ENCODE measurements at regions not wholly inside any gene's neighbourhood (a gene's known extent, or its start where the extent isn't known, plus 50 kb on each side); places are given as distances from the start of the nearest gene placed in this dataset.

- TF ChIP-seq PRDM10 (tag by site-specific recombination; IDR thresholded peaks at IDR 0.05), result no peak
- TF ChIP-seq, protein P1, sequence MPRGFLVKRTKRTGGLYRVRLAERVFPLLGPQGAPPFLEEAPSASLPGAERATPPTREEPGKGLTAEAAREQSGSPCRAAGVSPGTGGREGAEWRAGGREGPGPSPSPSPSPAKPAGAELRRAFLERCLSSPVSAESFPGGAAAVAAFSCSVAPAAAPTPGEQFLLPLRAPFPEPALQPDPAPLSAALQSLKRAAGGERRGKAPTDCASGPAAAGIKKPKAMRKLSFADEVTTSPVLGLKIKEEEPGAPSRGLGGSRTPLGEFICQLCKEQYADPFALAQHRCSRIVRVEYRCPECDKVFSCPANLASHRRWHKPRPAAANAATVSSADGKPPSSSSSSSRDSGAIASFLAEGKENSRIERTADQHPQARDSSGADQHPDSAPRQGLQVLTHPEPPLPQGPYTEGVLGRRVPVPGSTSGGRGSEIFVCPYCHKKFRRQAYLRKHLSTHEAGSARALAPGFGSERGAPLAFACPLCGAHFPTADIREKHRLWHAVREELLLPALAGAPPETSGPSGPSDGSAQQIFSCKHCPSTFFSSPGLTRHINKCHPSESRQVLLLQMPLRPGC (tag by site-specific recombination; IDR thresholded peaks at IDR 0.05), result no peak
Measured at GRCh38 chrX:131745942-131746489, 202.1 kb downstream of the OR13H1 start (continued).

- Histone ChIP-seq H3K4me3 (ENCODE audit: low read depth, low read length) (peak overlapping the region; percentile 39), H3K9me3 (ENCODE audit: control insufficient read depth, insufficient read depth, low read depth, low read length) (no peaks in the 10 kb centered on the region), H3K27ac (ENCODE audit: extremely low read depth, low read depth, low read length) (peak overlapping the region; percentile 90), H3K4me1 (ENCODE audit: control insufficient read depth, insufficient read depth, low read length) (peaks cover 3% of the 10 kb centered on the region; the same call in 1 of the 2 replicates), H3K36me3 (ENCODE audit: control insufficient read depth in 2 of 2, insufficient read depth in 1 of 2, low read length in 2 of 2) (peaks cover 4 to 55% of the 10 kb centered on the region in 2 experiments; a peak in 2 of 3 replicates)
- POLR2A ChIA-PET, result interaction anchor here (1.0 to 2.1 kb wide), 3 partner anchors 17 to 42 kb away, joined by 3 to 11 read pairs (median 3); no protein-coding TSS in a partner anchor
- CTCF ChIA-PET, result interaction anchor here (0.6 to 2.2 kb wide), 17 partner anchors 14 to 1682 kb away, joined by 3 to 12 read pairs (median 3); no protein-coding TSS in a partner anchor
- TF ChIP-seq HOXC10 (CRISPR knock-in tag; IDR thresholded peaks at IDR 0.05) (no peak), GLIS2 (tag by site-specific recombination; IDR thresholded peaks at IDR 0.05) (peak; percentile 42; the same call in 1 of the 2 replicates), ZNF501 (tag by site-specific recombination; IDR thresholded peaks at IDR 0.05) (no peak), ZFP69B (tag by site-specific recombination; IDR thresholded peaks at IDR 0.05) (no peak), ZBTB20 (tag by site-specific recombination; IDR thresholded peaks at IDR 0.05) (no peak), ZFP37 (tag by site-specific recombination; IDR thresholded peaks at IDR 0.05) (no peak), YY1 (tag by site-specific recombination; IDR thresholded peaks at IDR 0.05) (peak; percentile 76), ZBTB11 (tag by site-specific recombination; conservative IDR thresholded peaks at IDR 0.05; ENCODE audit: low read depth) (no peak; the same call in 1 of the 2 replicates), ZXDB (tag by site-specific recombination; IDR thresholded peaks at IDR 0.05) (peak; percentile 25), KLF10 (tag by site-specific recombination; IDR thresholded peaks at IDR 0.05) (peak; percentile 74), ZNF560 (tag by site-specific recombination; IDR thresholded peaks at IDR 0.05; ENCODE audit: borderline replicate concordance) (no peak), ZNF311 (tag by site-specific recombination; IDR thresholded peaks at IDR 0.05; ENCODE audit: borderline replicate concordance) (no peak), ZNF16 (tag by site-specific recombination; IDR thresholded peaks at IDR 0.05; ENCODE audit: low read depth) (no peak), ZSCAN30 (tag by site-specific recombination; IDR thresholded peaks at IDR 0.05) (no peak), ZNF510 (tag by site-specific recombination; IDR thresholded peaks at IDR 0.05; ENCODE audit: insufficient replicate concordance) (no peak), ZNF639 (tag by site-specific recombination; IDR thresholded peaks at IDR 0.05) (no peak; the same call in 1 of the 2 replicates), ZNF433 (tag by site-specific recombination; IDR thresholded peaks at IDR 0.05; ENCODE audit: low read depth) (no peak)
- TF ChIP-seq, protein P2, sequence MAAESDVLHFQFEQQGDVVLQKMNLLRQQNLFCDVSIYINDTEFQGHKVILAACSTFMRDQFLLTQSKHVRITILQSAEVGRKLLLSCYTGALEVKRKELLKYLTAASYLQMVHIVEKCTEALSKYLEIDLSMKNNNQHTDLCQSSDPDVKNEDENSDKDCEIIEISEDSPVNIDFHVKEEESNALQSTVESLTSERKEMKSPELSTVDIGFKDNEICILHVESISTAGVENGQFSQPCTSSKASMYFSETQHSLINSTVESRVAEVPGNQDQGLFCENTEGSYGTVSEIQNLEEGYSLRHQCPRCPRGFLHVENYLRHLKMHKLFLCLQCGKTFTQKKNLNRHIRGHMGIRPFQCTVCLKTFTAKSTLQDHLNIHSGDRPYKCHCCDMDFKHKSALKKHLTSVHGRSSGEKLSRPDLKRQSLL (tag by site-specific recombination; IDR thresholded peaks at IDR 0.05), result no peak
- TF ChIP-seq, protein P3, sequence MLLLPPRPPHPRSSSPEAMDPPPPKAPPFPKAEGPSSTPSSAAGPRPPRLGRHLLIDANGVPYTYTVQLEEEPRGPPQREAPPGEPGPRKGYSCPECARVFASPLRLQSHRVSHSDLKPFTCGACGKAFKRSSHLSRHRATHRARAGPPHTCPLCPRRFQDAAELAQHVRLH (tag by site-specific recombination; IDR thresholded peaks at IDR 0.05), result no peak
- TF ChIP-seq, protein P4, sequence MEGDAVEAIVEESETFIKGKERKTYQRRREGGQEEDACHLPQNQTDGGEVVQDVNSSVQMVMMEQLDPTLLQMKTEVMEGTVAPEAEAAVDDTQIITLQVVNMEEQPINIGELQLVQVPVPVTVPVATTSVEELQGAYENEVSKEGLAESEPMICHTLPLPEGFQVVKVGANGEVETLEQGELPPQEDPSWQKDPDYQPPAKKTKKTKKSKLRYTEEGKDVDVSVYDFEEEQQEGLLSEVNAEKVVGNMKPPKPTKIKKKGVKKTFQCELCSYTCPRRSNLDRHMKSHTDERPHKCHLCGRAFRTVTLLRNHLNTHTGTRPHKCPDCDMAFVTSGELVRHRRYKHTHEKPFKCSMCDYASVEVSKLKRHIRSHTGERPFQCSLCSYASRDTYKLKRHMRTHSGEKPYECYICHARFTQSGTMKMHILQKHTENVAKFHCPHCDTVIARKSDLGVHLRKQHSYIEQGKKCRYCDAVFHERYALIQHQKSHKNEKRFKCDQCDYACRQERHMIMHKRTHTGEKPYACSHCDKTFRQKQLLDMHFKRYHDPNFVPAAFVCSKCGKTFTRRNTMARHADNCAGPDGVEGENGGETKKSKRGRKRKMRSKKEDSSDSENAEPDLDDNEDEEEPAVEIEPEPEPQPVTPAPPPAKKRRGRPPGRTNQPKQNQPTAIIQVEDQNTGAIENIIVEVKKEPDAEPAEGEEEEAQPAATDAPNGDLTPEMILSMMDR (tag by site-specific recombination; IDR thresholded peaks at IDR 0.05), result peak; percentile 83
Measured at GRCh38 chrX:131746491-131746968, 202.7 kb downstream of the OR13H1 start.

Measured in HEK293 (cell line).